Loucy (cell line): ENCODE measurements at regions not wholly inside any gene's neighbourhood (a gene's known extent, or its start where the extent isn't known, plus 50 kb on each side); places are given as distances from the start of the nearest gene placed in this dataset.

Experiments
- EZH2phosphoT487 ChIP-seq: fragments of 200-600 bp; IDR thresholded peaks from 2 replicates; pipeline ENCODE4 v1.6.1; 2018; ENCODE audit warnings: antibody characterized with exemption, mild to moderate bottlenecking, moderate library complexity, borderline replicate concordance
- TF ChIP-seq, protein P1 (sequence below): fragments of 200-600 bp; sonication (generic); conservative IDR thresholded peaks from 2 replicates; pipeline ENCODE4 v1.5.1; 2014; ENCODE audit warnings: mild to moderate bottlenecking, antibody characterized with exemption, low read length

DNA sequence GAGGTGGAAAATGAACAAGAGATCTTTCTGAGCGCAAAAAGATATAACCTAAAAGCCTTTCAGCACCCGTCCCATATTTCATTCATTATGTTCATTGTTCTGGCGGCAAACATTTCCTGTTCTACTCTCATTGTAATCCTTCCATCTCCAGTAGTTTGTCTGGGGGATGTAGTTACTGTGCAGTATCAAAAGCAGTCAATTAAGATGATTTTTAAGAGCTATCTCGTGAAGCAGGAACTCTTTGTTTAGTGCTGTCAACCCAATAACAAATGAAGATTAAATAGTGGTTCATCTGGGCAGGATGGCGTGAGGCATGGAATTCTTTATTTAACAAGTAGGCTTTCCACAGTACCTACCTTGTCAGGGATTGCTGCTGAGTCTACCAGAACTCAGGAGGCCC is 876.7 kb downstream of the HACE1 start:
- TF ChIP-seq, protein P1, sequence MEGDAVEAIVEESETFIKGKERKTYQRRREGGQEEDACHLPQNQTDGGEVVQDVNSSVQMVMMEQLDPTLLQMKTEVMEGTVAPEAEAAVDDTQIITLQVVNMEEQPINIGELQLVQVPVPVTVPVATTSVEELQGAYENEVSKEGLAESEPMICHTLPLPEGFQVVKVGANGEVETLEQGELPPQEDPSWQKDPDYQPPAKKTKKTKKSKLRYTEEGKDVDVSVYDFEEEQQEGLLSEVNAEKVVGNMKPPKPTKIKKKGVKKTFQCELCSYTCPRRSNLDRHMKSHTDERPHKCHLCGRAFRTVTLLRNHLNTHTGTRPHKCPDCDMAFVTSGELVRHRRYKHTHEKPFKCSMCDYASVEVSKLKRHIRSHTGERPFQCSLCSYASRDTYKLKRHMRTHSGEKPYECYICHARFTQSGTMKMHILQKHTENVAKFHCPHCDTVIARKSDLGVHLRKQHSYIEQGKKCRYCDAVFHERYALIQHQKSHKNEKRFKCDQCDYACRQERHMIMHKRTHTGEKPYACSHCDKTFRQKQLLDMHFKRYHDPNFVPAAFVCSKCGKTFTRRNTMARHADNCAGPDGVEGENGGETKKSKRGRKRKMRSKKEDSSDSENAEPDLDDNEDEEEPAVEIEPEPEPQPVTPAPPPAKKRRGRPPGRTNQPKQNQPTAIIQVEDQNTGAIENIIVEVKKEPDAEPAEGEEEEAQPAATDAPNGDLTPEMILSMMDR: no peak
- no peak for TF ChIP-seq EZH2phosphoT487
